ENCODE measurements at regions not wholly inside any gene's neighbourhood (a gene's known extent, or its start where the extent isn't known, plus 50 kb on each side); places are given as distances from the start of the nearest gene placed in this dataset.
"Not testable (repeated sequence)": the region's sequence is repeated elsewhere in the genome, so short reads cannot be mapped to it uniquely, and the experiment has no call there.

DNA sequence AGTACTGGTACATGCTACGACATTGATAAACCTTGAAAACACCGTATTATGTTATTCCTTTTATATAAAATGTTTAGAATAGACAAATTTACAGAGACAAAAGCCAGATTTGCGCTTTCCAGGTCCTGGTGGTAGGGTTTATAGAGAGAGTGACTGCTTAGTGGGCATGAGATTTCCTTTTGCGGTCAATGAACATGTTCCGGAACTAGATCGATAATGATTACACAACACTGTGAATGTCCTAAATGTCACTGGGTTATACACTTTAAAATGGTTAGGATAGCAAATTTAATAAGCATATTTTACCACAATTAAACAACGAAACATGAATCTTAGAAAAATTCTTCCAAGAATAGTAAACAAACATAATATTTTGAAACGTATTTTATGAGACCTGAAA is 77.3 kb downstream of the MAGEA10 start:
- H4K5ac ChIP-seq (ENCODE audit: low read depth, low read length), result no peak overlapping the region
- H3K27ac ChIP-seq (ENCODE audit: insufficient read depth, low read length), result no peak overlapping the region
- H2BK5ac ChIP-seq (ENCODE audit: low read depth, low read length, poor library complexity, severe bottlenecking), result no peak overlapping the region
- no peaks in the 10 kb centered on the region for H3K36me3 ChIP-seq (ENCODE audit: control insufficient read depth, insufficient read depth, low read length)
- ATAC-seq (ENCODE audit: low read depth) (no peak), DNase-seq (no peak)
- H3K4ac ChIP-seq (ENCODE audit: low read depth, low read length), result no peak overlapping the region
- BruUV-seq (replicated peaks), result no TSS peak
- no peak overlapping the region for H3K14ac ChIP-seq (replicated peaks; ENCODE audit: low read depth, low read length)
- no peak overlapping the region for H2BK120ac ChIP-seq (ENCODE audit: low read depth, low read length)
- H3K9ac ChIP-seq (ENCODE audit: low read depth, low read length), result no peak overlapping the region
- no peak overlapping the region for H4K91ac ChIP-seq (ENCODE audit: insufficient read depth, low read depth, low read length)
- H2AK9ac ChIP-seq (replicated peaks; ENCODE audit: low read depth, low read length, poor library complexity), result no peak overlapping the region
- ChIA-PET POLR2A (ENCODE audit: unreplicated experiment) (no interaction called here), CTCF (no interaction called here)
- no peak overlapping the region for H4K8ac ChIP-seq (ENCODE audit: low read depth in 2 of 2, low read length in 2 of 2)
- no peaks in the 10 kb centered on the region for H3K4me1 ChIP-seq (ENCODE audit: control insufficient read depth, insufficient read depth, low read length)
- no peak overlapping the region for H2BK15ac ChIP-seq (ENCODE audit: low read depth, low read length)
- no peak overlapping the region for H3K18ac ChIP-seq (ENCODE audit: low read depth, low read length)
- no peak overlapping the region for H3K4me2 ChIP-seq (ENCODE audit: low read depth, low read length)
- H3K4me3 ChIP-seq (ENCODE audit: insufficient read depth, low read depth, low read length), result no peak overlapping the region
- no peak overlapping the region for H2AFZ ChIP-seq (replicated peaks; ENCODE audit: low read length, poor library complexity)
- no peaks in the 10 kb centered on the region for H4K20me1 ChIP-seq (ENCODE audit: insufficient read depth, low read length)
- dilution Hi-C loops (cut with HindIII; ENCODE audit: low sequenced_read_pairs, unreplicated experiment), result no loop called here
- H3K79me1 ChIP-seq (ENCODE audit: low read depth in 1 of 2, low read length in 2 of 2), result no peaks in the 10 kb centered on the region
- no peak overlapping the region for H2AK5ac ChIP-seq (ENCODE audit: low read depth, low read length)
- no peak overlapping the region for H3K56ac ChIP-seq (ENCODE audit: extremely low read depth, insufficient read depth, low read length)
- no peaks in the 10 kb centered on the region for H3K9me3 ChIP-seq (ENCODE audit: control insufficient read depth, insufficient read depth, low read length)
- no peak overlapping the region for H2BK20ac ChIP-seq (ENCODE audit: low read depth, low read length)
- in situ Hi-C loops (cut with MboI; ENCODE audit: low sequenced_read_pairs), result no loop called here
- H3K23ac ChIP-seq (ENCODE audit: low read depth, low read length), result no peak overlapping the region
- H3K9me1 ChIP-seq (ENCODE audit: insufficient read depth, low read length), result no peaks in the 10 kb centered on the region
- no peak for TF ChIP-seq CHD1 (IDR thresholded peaks at IDR 0.05; ENCODE audit: low read depth, low read length)
- no peak for TF ChIP-seq CEBPB (IDR thresholded peaks at IDR 0.05; ENCODE audit: low read depth, low read length)
- TF ChIP-seq MAFK (IDR thresholded peaks at IDR 0.05; ENCODE audit: low read depth, low read length), result no peak
- no peak for TF ChIP-seq RAD21 (IDR thresholded peaks at IDR 0.05; ENCODE audit: low read length)
- no peak for TF ChIP-seq SMC3 (IDR thresholded peaks at IDR 0.05; ENCODE audit: low read depth, low read length)
- H3K27me3 ChIP-seq (ENCODE audit: control insufficient read depth, insufficient read depth, low read length), result no peaks in the 10 kb centered on the region
- no CpG with 5 or more reads among the region's 8 CpGs for WGBS, 2 experiments (ENCODE audit: extremely low coverage in 2 of 2, insufficient read length in 1 of 2)
- intact Hi-C loops (cut with micrococcal nuclease), result no loop called here

DNA sequence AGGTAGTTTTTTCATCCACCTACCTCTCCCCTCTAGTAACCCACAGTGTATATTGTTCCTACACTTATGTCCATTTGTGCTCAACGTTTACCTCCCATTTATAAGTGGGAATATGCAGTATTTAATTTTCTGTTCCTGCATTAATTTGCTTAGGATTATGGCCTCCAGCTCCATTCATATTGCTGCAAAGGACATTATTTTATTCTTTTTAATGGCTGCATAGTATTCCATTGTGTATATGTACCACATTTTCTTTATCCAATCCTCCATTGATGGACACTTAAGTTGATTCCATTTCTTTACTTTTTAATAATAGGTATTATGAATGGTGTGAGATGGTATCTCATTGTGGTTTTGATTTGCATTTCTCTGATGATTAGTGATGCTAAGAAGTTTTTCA is 76.1 kb upstream of the GABRE start:
- H3K4ac ChIP-seq (ENCODE audit: low read depth, low read length); H2BK15ac ChIP-seq (ENCODE audit: low read depth, low read length); CTCF ChIA-PET; H3K9ac ChIP-seq (ENCODE audit: low read depth, low read length); ATAC-seq (ENCODE audit: low read depth); H4K20me1 ChIP-seq (ENCODE audit: insufficient read depth, low read length); H3K4me2 ChIP-seq (ENCODE audit: low read depth, low read length); DNase-seq; POLR2A ChIA-PET (ENCODE audit: unreplicated experiment); H3K4me3 ChIP-seq (ENCODE audit: insufficient read depth, low read depth, low read length); H3K27me3 ChIP-seq (ENCODE audit: control insufficient read depth, insufficient read depth, low read length); H3K9me3 ChIP-seq (ENCODE audit: control insufficient read depth, insufficient read depth, low read length); H2BK5ac ChIP-seq (ENCODE audit: low read depth, low read length, poor library complexity, severe bottlenecking); H3K23ac ChIP-seq (ENCODE audit: low read depth, low read length); H3K79me1 ChIP-seq (ENCODE audit: low read depth in 1 of 2, low read length in 2 of 2); H3K9me1 ChIP-seq (ENCODE audit: insufficient read depth, low read length); in situ Hi-C loops (cut with MboI; ENCODE audit: low sequenced_read_pairs); H4K8ac ChIP-seq (ENCODE audit: low read depth in 2 of 2, low read length in 2 of 2); H2AFZ ChIP-seq (replicated peaks; ENCODE audit: low read length, poor library complexity); dilution Hi-C loops (cut with HindIII; ENCODE audit: low sequenced_read_pairs, unreplicated experiment); H3K56ac ChIP-seq (ENCODE audit: extremely low read depth, insufficient read depth, low read length); BruUV-seq (replicated peaks); H3K36me3 ChIP-seq (ENCODE audit: control insufficient read depth, insufficient read depth, low read length); H2AK9ac ChIP-seq (replicated peaks; ENCODE audit: low read depth, low read length, poor library complexity); H4K5ac ChIP-seq (ENCODE audit: low read depth, low read length); H3K18ac ChIP-seq (ENCODE audit: low read depth, low read length); H3K14ac ChIP-seq (replicated peaks; ENCODE audit: low read depth, low read length); H4K91ac ChIP-seq (ENCODE audit: insufficient read depth, low read depth, low read length); H2BK20ac ChIP-seq (ENCODE audit: low read depth, low read length); intact Hi-C loops (cut with micrococcal nuclease); H3K27ac ChIP-seq (ENCODE audit: insufficient read depth, low read length); H2AK5ac ChIP-seq (ENCODE audit: low read depth, low read length); H2BK120ac ChIP-seq (ENCODE audit: low read depth, low read length); H3K4me1 ChIP-seq (ENCODE audit: control insufficient read depth, insufficient read depth, low read length): not testable (repeated sequence)
- no CpG with 5 or more reads among the region's 1 CpG for WGBS, 2 experiments (ENCODE audit: extremely low coverage in 2 of 2, insufficient read length in 1 of 2)
